ENCODE measurements at regions not wholly inside any gene's neighbourhood (a gene's known extent, or its start where the extent isn't known, plus 50 kb on each side); places are given as distances from the start of the nearest gene placed in this dataset.

- DNase-seq (ENCODE audit: low read depth in 2 of 3, low spot score in 2 of 3), result no peak
Observed at GRCh38 chr1:218135371-218135770, 149.7 kb upstream of the RRP15 start.

GRCh38 chr1:218139761-218140160 lies 145.3 kb upstream of the RRP15 start:
- no peak for DNase-seq (ENCODE audit: low read depth in 2 of 3, low spot score in 2 of 3)

GRCh38 chr1:218156595-218156994 lies 128.5 kb upstream of the RRP15 start:
- no peak for DNase-seq (ENCODE audit: low read depth in 2 of 3, low spot score in 2 of 3)

- no peak for DNase-seq (ENCODE audit: low read depth in 2 of 3, low spot score in 2 of 3)
Observed at GRCh38 chr1:218163371-218163770, 121.7 kb upstream of the RRP15 start.

GRCh38 chr1:218164111-218164929 lies 120.8 kb upstream of the RRP15 start:
- DNase-seq (ENCODE audit: low read depth in 2 of 3, low spot score in 2 of 3), result peak in 2 of 3 donors; percentile 24 to 41

- DNase-seq (ENCODE audit: low read depth in 2 of 3, low spot score in 2 of 3), result peak in 2 of 3 donors; percentile 31 to 50
Observed at GRCh38 chr1:218164930-218165700, 120.0 kb upstream of the RRP15 start.

DNA sequence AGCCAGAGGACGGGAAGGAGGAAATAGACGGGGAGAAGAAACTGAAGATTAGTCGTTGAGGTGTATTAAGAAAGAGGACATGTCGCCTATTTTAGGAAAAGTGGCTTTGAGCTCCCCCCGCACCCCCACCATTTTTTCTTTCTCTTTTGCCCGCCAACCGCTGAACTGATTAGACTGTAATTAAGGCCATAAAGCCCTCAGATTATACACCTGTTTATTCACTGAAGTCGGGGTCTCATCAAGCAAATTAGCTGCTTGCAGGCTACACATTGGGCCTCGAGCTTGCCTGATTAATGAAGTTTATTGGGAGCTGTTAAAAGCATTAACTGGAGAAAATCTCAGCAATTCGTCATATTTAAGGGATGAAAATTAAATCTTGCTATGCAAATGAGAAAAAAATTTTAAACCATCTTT lies 119.4 kb upstream of the RRP15 start:
- peak in 2 of 3 donors; percentile 17 for DNase-seq (ENCODE audit: low read depth in 2 of 3, low spot score in 2 of 3)

GRCh38 chr1:218166268-218166945 lies 118.7 kb upstream of the RRP15 start:
- DNase-seq (ENCODE audit: low read depth in 2 of 3, low spot score in 2 of 3), result peak in 1 of 3 donors; percentile 12

DNA sequence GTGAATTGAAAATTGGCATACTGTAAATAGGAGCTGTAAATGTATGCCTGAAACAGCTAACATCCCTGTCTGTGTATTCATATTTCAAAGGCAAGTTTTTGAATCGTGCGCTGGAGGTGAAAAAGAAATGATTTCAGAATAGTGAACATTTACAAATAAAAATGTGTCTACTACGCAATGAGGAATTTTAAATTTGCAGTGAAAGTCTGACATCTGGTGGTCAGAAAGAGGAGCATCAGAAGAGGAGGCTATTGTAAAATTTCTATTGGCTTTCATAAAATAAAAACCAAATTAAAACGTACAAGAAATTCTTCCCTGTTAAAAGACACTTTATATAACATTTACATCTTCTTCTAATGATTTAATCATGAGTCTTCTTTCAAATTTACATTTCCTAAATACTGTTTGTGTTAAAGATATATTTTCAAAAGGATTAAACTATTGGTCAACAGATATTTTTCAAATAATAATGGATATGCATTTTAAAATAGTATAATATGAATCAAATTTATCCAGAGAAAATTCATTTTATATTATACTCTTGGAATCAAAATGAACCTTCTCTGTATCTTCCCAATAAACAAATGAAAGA lies 113.7 kb upstream of the RRP15 start:
- DNase-seq (ENCODE audit: low read depth in 2 of 3, low spot score in 2 of 3), result peak in 2 of 3 donors; percentile 36 to 60

DNA sequence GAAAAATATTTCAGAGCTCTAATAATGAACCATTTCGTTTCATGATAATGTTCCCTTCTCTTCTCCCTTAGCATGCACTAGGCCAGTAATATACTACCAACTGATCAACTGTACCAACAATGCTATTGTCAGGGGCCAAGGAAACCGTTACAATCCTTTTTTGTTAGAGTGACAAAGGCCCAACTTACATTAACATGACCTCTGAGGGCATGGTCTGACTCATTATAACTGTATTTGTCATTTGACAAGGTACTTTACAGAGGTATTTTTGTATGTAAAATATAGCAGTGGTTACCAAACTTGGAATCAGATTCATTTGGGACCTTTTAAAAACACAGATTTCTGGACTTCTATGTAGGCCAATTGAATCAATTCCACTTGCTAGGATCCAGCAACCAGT lies 102.6 kb upstream of the RRP15 start:
- no peak for DNase-seq (ENCODE audit: low read depth in 2 of 3, low spot score in 2 of 3)

DNA sequence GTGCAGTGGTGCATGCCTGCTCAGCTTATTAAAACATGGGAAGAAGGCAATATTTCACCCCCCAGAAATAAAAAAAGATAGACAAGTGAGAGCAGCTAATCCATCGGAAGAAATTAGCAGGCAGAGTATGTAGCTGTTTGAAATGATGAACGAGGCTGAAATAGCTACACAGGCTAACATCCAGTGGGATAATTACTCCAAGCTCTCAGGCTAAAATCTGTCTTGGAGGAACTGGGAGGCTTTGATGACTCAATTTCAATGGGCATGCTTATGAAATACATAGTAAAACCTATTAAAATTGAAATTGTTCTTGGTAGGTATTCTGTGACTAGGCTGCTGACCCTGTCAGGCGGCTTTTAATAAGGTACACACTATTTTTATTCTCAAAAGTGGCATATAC lies 84.1 kb upstream of the RRP15 start:
- DNase-seq (ENCODE audit: low read depth in 2 of 3, low spot score in 2 of 3), result no peak

GRCh38 chr1:218201601-218202000 lies 83.5 kb upstream of the RRP15 start:
- no peak for DNase-seq (ENCODE audit: low read depth in 2 of 3, low spot score in 2 of 3)

GRCh38 chr1:218205721-218206120 lies 79.4 kb upstream of the RRP15 start:
- DNase-seq (ENCODE audit: low read depth in 2 of 3, low spot score in 2 of 3), result no peak

DNA sequence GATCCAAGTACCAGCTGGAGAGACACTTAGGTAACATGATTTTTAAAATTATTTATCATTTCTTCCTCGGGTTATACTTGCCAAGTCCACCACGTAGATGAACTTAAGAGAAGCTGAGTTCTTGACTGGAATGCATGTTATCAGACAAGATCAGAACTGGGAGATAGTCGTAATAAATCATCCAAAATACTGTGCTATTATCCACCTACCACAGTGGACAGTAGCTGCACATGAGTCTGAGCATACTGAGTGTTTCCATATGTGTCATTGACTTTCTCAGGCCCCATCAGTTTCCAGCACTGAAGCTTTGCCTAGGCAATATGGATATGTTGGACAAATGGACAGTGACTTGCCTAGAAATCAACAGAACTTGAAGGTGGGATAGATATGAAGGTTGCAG lies 77.9 kb upstream of the RRP15 start:
- no peak for DNase-seq (ENCODE audit: low read depth in 2 of 3, low spot score in 2 of 3)

DNA sequence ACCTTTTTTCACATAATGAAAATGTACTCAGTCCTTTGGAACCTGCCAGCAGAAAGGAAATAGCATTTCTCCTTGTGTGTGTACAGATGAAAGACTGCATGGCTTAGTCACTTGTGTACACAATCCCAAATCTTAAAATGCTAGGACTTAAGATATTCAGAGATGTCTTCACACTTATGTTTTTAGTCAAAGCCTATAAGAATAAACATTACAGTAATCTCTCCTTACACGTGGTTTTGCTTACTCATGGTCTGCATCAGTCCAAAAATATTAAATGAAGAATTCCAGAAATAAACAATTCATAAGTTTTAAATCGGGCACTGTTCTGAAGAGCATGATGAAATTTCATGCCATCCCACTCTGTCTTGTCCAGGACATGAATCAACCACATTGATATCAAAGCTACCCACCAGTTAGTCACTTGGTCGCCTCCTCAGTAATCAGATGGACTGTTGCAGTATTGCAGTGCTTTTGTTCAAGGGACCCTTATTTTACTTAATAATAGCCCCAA lies 75.7 kb upstream of the RRP15 start:
- no peak for DNase-seq (ENCODE audit: low read depth in 2 of 3, low spot score in 2 of 3)

DNA sequence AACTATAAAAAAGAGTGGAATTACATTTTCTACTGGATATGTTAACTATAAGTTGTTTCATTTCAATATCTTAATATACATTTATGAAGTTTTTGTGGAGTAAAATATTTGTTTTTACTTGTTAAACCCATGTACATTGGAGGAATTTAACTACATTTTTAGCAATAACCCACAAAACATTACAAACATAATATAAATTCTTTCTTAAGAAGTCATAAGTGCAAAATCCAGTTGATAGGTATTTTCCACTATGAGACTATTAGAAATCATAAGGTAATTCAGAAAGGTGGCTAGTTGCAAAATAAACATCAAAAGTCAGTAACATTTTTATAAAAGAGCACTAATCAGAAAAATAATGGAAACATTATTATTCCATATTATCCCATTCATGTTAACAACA lies 73.9 kb upstream of the RRP15 start:
- DNase-seq (ENCODE audit: low read depth in 2 of 3, low spot score in 2 of 3), result no peak

GRCh38 chr1:218217040-218217439 lies 68.1 kb upstream of the RRP15 start:
- DNase-seq (ENCODE audit: low read depth in 2 of 3, low spot score in 2 of 3), result no peak

DNA sequence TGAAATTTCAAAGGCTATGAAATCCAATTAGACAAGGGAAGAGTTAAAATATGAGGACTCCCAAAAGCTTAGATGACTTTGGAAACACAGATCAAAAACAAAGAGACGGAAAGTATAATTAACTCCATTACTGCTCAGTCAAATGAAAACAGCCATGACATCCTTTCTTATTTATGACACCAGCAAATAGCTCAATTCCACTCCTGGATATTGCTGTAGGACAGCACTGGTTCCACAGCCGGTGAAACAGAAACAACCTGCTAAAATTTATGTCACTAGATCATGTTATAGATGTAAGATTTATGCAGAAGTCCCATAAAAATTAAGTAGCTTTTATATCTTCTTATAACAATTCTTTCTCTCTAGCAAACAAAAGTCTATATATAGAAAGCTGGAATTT lies 65.6 kb upstream of the RRP15 start:
- DNase-seq (ENCODE audit: low read depth in 2 of 3, low spot score in 2 of 3), result no peak

DNA sequence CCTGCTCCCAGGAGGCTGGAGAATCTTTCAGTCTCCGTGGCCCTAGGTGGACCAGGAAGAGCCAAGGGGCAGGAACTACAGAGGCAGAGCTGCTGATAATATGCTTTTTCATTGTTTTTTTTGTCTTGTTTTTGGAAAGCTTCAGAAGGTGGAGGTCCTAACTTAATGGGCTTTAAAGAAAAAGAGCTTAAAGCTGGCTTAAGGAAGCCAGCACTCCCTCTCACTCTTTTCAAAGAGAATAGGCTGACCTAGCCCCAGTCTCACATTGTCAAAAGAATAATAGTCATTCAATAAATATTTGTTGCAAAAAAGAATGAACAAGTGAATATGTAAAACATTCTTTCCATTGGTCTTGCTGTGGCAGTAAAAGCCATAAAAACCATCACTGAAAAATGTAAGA lies 61.0 kb upstream of the RRP15 start:
- no peak for DNase-seq (ENCODE audit: low read depth in 2 of 3, low spot score in 2 of 3)

DNA sequence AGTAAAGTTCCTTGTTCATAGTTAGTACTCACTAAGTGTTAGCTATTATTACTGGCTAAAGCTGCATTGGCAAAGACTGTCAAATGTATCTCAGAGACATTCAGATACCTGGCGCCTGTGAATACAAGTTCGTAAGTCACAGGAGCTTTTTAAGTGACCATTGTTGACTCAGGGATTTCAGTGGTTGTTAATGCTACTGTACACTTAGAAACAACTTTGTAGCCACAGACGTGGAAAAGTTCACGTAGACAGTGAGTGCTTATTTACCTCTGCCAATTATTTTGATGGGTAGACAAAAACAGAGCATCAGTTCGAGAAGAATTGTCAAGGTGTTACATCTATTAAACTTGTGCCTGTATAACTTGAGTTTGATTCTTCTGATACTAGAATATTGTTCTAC lies 59.1 kb upstream of the RRP15 start:
- DNase-seq (ENCODE audit: low read depth in 2 of 3, low spot score in 2 of 3), result no peak
